WERI-Rb-1 (cell line): ENCODE measurements at regions not wholly inside any gene's neighbourhood (a gene's known extent, or its start where the extent isn't known, plus 50 kb on each side); places are given as distances from the start of the nearest gene placed in this dataset.
"Not testable (repeated sequence)": the region's sequence is repeated elsewhere in the genome, so short reads cannot be mapped to it uniquely, and the experiment has no call there.

ENCODE experiments used
- DNase-seq: peaks from one replicate; pipeline ENCODE4 v3.0.0-alpha.2; 2020
- H3K27ac ChIP-seq: fragments of 250-450 bp; sonication (Bioruptor Pico); 2 replicates; pipeline ENCODE4 v1.5.1; 2020; ENCODE audit warnings: mild to moderate bottlenecking, moderate library complexity
- H3K27me3 ChIP-seq: fragments of 250-450 bp; sonication (Bioruptor Pico); 2 replicates; pipeline ENCODE4 v1.5.1; 2021; ENCODE audit warnings: mild to moderate bottlenecking, low read depth, moderate library complexity; ENCODE audit not compliant: insufficient read depth, severe bottlenecking
- H3K36me3 ChIP-seq: fragments of 250-450 bp; sonication (Bioruptor Pico); 2 replicates; pipeline ENCODE4 v1.5.1; 2020; ENCODE audit warnings: mild to moderate bottlenecking, moderate library complexity
- H3K4me3 ChIP-seq: 2 replicates; pipeline ENCODE4 v1.5.1; 2011; ENCODE audit warnings: low read depth, mild to moderate bottlenecking, control low read depth, low read length
- H3K9me3 ChIP-seq: fragments of 250-450 bp; sonication (Bioruptor Pico); 2 replicates; pipeline ENCODE4 v1.5.1; 2021; ENCODE audit warnings: mild to moderate bottlenecking, moderate library complexity; ENCODE audit not compliant: severe bottlenecking
- CTCF ChIP-seq: IDR thresholded peaks from 2 replicates; pipeline ENCODE4 v1.5.1; 2011; ENCODE audit warnings: low read depth, mild to moderate bottlenecking, control low read depth, inconsistent platforms, low read length

- H3K9me3 ChIP-seq = no peaks in the 10 kb centered on the region
- DNase-seq = no peak
- H3K36me3 ChIP-seq = no peaks in the 10 kb centered on the region
- H3K4me3 ChIP-seq = no peak overlapping the region
- peaks cover 4% of the 10 kb centered on the region for H3K27me3 ChIP-seq
- no peak overlapping the region for H3K27ac ChIP-seq
- no peak for TF ChIP-seq CTCF
These were observed 573.5 kb upstream of the LUZP2 start for GRCh38 chr11:23923357-23923756.

- TF ChIP-seq CTCF = no peak
- H3K4me3 ChIP-seq = no peak overlapping the region
- peaks cover 4% of the 10 kb centered on the region for H3K27me3 ChIP-seq
- no peaks in the 10 kb centered on the region for H3K9me3 ChIP-seq
- H3K36me3 ChIP-seq = no peaks in the 10 kb centered on the region
- DNase-seq = no peak
- no peak overlapping the region for H3K27ac ChIP-seq
These were observed 572.6 kb upstream of the LUZP2 start for GRCh38 chr11:23924226-23924625.

GRCh38 chr11:23931443-23931842 is 565.4 kb upstream of the LUZP2 start:
- H3K4me3 ChIP-seq = no peak overlapping the region
- no peaks in the 10 kb centered on the region for H3K36me3 ChIP-seq
- DNase-seq = no peak
- H3K27ac ChIP-seq = no peak overlapping the region
- no peak for TF ChIP-seq CTCF
- no peaks in the 10 kb centered on the region for H3K9me3 ChIP-seq
- peaks cover 4% of the 10 kb centered on the region for H3K27me3 ChIP-seq

GRCh38 chr11:23932485-23932898 is 564.4 kb upstream of the LUZP2 start:
- no peak for DNase-seq
- no peaks in the 10 kb centered on the region for H3K27me3 ChIP-seq
- no peaks in the 10 kb centered on the region for H3K9me3 ChIP-seq
- no peak overlapping the region for H3K4me3 ChIP-seq
- H3K27ac ChIP-seq = no peak overlapping the region
- no peaks in the 10 kb centered on the region for H3K36me3 ChIP-seq
- no peak for TF ChIP-seq CTCF

GRCh38 chr11:23933721-23934120 is 563.1 kb upstream of the LUZP2 start:
- H3K36me3 ChIP-seq = no peaks in the 10 kb centered on the region
- no peak for DNase-seq
- TF ChIP-seq CTCF = no peak
- H3K9me3 ChIP-seq = no peaks in the 10 kb centered on the region
- no peaks in the 10 kb centered on the region for H3K27me3 ChIP-seq
- no peak overlapping the region for H3K4me3 ChIP-seq
- H3K27ac ChIP-seq = no peak overlapping the region

GRCh38 chr11:23934671-23935270 is 562.1 kb upstream of the LUZP2 start:
- DNase-seq, H3K36me3 ChIP-seq, H3K4me3 ChIP-seq, H3K27ac ChIP-seq, H3K9me3 ChIP-seq, H3K27me3 ChIP-seq: not testable (repeated sequence)

GRCh38 chr11:23942117-23942815 is 554.6 kb upstream of the LUZP2 start:
- not testable (repeated sequence) for H3K4me3 ChIP-seq, H3K27ac ChIP-seq, H3K36me3 ChIP-seq, H3K9me3 ChIP-seq, DNase-seq, H3K27me3 ChIP-seq
